Globus pallidus (tissue), 1 donor: ENCODE measurements at regions not wholly inside any gene's neighbourhood (a gene's known extent, or its start where the extent isn't known, plus 50 kb on each side); places are given as distances from the start of the nearest gene placed in this dataset.

Experiments used
- DNase-seq: peaks from one replicate; pipeline ENCODE4 v3.0.0-alpha.2; 2015; ENCODE audit warnings: low spot score

DNA sequence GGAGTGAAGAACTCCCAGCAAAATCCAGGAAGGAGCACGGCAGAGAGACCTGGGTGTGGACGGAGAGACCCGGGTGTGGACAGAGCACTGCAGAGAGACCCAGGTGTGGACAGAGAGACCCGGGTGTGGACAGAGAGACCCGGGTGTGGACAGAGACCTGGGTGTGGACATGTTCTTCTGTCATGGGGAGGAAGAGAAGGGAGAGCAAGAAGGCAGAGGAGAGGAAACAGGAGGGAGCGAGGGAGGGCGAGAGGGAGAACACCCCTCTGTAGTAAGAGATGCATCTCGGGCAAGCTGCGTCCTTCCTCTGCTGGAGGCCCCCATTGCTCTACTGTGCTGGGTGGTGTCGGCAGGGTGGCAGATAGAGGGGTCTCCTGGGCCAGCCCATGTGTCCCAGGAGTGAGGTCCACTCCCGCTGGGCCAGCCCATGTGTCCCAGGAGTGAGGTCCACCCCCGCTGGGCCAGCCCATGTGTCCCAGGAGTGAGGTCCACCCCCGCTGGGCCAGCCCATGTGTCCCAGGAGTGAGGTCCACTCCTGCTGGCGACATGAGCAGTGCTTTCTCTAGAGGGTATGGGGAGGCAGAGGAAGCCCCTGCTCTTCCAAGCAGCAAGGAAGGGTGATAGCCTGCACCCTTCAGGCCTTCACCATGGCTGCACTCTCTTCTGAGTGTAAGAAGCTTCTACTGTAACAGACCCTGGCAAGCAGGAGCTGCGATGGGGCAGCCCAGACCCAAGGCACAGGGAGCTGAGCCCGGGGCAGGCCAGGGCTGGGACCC is 934.2 kb downstream of the BRD1 start:
- DNase-seq, result no peak

GRCh38 chr22:48892578-48893287 is 934.9 kb downstream of the BRD1 start:
- DNase-seq, result peak; percentile 68

DNA sequence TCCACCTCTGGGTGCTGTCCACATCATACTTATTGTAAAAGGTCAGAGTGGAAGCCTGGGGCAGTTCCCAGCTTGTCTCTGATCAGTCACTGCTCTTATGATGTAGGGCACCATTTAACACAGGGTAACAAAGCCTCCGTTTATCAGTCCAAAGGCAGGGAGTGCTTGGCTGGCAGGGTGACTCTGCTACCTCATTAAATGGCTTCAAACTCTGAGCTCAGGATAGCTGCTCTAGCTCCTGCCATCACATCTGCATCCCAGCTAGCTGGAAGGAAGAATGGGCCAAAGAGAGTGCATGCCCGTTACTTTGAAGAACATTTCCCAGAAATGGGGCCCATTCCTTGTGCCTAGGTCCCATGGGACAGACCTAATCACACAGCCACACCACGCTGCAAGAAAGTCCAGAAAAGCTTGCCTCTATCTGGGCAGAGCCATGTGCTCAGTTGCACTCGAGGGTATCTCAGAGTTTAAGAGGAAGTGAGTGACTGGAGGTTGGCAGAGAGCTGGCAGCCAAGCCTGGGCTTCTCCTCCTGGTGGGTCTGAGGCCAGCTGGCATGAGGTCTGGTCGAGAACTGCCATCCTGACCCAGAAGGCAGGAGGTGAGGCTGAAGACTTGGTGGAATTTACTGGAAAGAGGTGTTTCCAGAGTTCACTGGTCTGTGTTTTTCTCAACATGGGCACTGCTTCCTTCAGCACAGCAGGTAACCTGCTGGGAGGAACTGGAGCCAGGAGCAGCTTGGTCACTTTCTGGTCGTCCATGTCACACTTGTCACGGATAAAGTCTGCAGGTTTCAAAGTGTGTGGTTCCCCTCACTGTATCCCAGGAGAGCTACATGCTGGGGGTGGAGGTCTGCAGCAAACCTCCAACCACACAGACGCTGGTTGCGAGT is 935.7 kb downstream of the BRD1 start:
- no peak for DNase-seq

DNA sequence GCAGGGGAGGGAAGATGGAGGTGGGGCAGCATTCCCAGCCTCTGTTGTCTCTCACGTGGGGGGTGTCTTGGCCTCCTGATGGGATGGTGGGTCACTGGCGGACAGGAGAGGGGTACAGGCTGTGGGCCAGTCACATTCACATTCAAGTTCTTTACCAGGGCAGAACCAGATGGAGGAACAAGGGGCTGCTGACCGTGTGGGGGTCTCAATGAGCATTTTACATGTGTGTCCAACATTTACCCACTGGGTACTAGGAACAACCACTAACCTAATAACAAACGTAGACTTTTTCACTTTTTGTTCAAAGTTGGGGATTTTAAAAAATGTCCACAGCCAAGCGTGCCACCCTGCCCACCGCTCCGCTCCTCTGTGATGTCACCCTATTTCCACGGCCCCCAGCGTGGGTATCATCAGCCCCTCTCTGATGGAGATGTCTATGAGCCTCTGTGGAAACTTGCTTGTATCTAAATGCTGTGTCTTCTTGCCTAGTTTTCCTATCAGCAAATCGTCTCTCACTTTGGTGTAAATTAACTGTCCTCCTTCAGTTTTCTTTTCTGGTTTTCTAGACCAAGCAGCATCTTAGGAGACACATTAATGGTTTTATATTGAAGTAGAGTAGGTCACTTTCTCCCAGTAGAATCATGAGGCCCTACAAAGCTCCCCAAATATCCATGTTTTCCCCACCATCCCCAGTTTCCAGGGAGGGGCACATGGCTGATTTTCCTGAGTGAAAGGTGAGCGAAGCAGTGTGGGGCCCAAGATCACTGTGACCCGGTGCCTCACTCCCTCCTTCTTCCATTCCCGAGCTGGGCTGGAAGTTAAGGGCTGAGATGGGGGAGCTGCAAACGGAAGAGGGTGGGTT is 936.7 kb downstream of the BRD1 start:
- no peak for DNase-seq

- DNase-seq, result no peak
Observed at GRCh38 chr22:48889887-48890692, 937.6 kb downstream of the BRD1 start.

- no peak for DNase-seq
Observed at GRCh38 chr22:48889209-48889830, 938.4 kb downstream of the BRD1 start.

GRCh38 chr22:48888466-48889208 is 939.0 kb downstream of the BRD1 start:
- no peak for DNase-seq

- no peak for DNase-seq
Observed at GRCh38 chr22:48887394-48888332, 940.0 kb downstream of the BRD1 start.

- DNase-seq, result no peak
Observed at GRCh38 chr22:48886604-48887393, 940.9 kb downstream of the BRD1 start.

- no peak for DNase-seq
Observed at GRCh38 chr22:48885919-48886305, 941.8 kb downstream of the BRD1 start.

DNA sequence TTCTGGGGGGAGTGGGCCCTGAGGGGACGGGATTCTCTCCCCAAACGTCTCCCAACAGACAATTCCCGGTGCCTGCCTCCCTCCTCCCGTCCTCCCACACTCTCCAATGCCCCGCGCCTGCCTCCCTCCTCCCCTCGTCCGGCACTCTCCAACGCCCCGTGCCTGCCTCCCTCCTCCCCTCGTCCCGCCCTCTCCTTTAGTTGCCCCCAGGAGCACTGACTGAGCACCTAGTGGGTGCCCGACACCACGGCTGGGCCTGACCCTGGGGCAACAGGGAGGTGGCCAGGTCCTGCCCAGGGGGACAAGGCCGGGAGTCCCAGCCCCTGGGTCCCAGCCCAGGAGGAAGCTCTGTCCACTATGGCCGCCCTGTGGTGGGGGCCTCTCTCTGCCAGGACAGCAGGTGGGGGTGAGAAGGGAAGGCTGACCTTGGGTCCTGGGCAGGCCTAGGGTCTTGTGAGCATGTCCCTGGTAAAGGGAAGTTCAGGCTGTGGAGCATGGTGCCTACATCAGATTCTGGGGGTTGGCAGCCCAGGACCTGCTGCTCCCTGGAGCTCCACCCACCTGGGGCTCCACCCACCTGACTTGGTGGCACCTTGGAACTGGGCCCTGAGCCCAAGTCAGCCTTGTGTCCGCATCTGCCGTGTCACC is 942.3 kb downstream of the BRD1 start:
- DNase-seq, result no peak

- DNase-seq, result no peak
Observed at GRCh38 chr22:48884786-48885185, 942.9 kb downstream of the BRD1 start.

GRCh38 chr22:48884324-48884723 is 943.3 kb downstream of the BRD1 start:
- DNase-seq, result no peak

GRCh38 chr22:48883211-48883960 is 944.3 kb downstream of the BRD1 start:
- no peak for DNase-seq

DNA sequence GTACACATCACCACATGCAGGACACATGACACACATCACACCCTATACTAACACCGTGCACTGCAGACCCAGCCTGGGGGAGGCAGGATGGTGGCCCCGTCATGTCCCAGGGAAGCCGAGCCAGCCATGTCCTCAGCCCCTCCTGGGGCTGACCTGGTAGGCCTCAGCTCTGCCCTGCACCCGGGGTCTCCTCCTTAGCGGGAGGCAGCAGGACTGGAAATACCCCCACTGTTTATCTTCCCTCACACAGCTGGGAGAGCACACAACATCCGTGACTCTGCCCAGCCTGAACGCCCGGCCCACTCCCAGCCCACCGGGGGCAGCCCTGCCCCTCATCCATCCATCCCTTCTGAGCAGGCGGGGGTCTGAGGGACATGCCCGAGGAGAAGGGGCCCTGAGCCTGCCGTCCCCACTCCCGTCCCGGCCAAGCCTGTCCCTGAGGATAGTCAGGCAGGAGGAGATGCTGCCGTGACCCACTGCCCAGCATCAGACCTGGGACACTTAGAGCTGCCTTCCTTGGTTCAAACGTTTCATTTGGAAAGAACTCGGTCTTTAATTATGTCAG is 945.0 kb downstream of the BRD1 start:
- no peak for DNase-seq
